WTC11 (cell line): ENCODE measurements at regions not wholly inside any gene's neighbourhood (a gene's known extent, or its start where the extent isn't known, plus 50 kb on each side); places are given as distances from the start of the nearest gene placed in this dataset.

Source experiments
- ATAC-seq: fragments of 200-7000 bp; cut with Tn5 transposase; 2 replicates; pipeline ENCODE4 v1.10.0; 2021; ENCODE audit warnings: mild to moderate bottlenecking, moderate library complexity
- CTCF ChIA-PET: fragments of 300-600 bp; sonication (Branson Sonifier 250); formaldehyde crosslinking; loops from one replicate; lab custom pipeline; 2021; ENCODE audit warnings: antibody characterized with exemption; lab: Charles Lee
- POLR2A ChIA-PET: fragments of 350-600 bp; sonication (Branson Sonifier 250); formaldehyde crosslinking; loops from one replicate; lab custom pipeline; 2021; ENCODE audit warnings: antibody characterized with exemption; lab: Charles Lee
- DNase-seq: peaks from one replicate; pipeline ENCODE4 v3.0.0; 2021; ENCODE audit warnings: low spot score
- H3K27ac Mint-ChIP-seq: 2 replicates; pipeline ENCODE4 v1.8.0; 2021; ENCODE audit warnings: mixed read lengths
- H3K27me3 Mint-ChIP-seq: 2 replicates; pipeline ENCODE4 v1.8.0; 2021; ENCODE audit warnings: low read depth, mild to moderate bottlenecking, moderate library complexity, mixed read lengths
- H3K36me3 Mint-ChIP-seq: 2 replicates; pipeline ENCODE4 v1.8.0; 2021; ENCODE audit warnings: mixed read lengths
- H3K4me1 Mint-ChIP-seq: 2 replicates; pipeline ENCODE4 v1.8.0; 2022; ENCODE audit warnings: mixed read lengths
- H3K4me3 Mint-ChIP-seq: 2 replicates; pipeline ENCODE4 v1.8.0; 2021; ENCODE audit warnings: mild to moderate bottlenecking, moderate library complexity, mixed read lengths
- H3K9me3 Mint-ChIP-seq: 2 replicates; pipeline ENCODE4 v1.8.0; 2021; ENCODE audit warnings: mixed read lengths
- AFF4 ChIP-seq: sonication (generic); formaldehyde crosslinking; IDR thresholded peaks from 2 replicates; pipeline ENCODE4 v1.8.1; 2023; ENCODE audit warnings: mild to moderate bottlenecking, missing genetic modification reagents, borderline replicate concordance
- ARID4B ChIP-seq: sonication (generic); formaldehyde crosslinking; IDR thresholded peaks from 2 replicates; pipeline ENCODE4 v1.8.0; 2023; ENCODE audit warnings: missing genetic modification reagents, mild to moderate bottlenecking, borderline replicate concordance
- ATF1 ChIP-seq: sonication (generic); formaldehyde crosslinking; IDR thresholded peaks from 2 replicates; pipeline ENCODE4 v1.8.1; 2023; ENCODE audit warnings: mild to moderate bottlenecking, moderate library complexity, missing genetic modification reagents
- CREB1 ChIP-seq: sonication (generic); formaldehyde crosslinking; IDR thresholded peaks from 2 replicates; pipeline ENCODE4 v1.8.0; 2023; ENCODE audit warnings: mild to moderate bottlenecking, missing genetic modification reagents
- ELF4 ChIP-seq: sonication (generic); formaldehyde crosslinking; IDR thresholded peaks from 2 replicates; pipeline ENCODE4 v1.8.1; 2022; ENCODE audit warnings: low read depth, mild to moderate bottlenecking, moderate library complexity, missing genetic modification reagents
- IRF1 ChIP-seq: sonication (generic); formaldehyde crosslinking; IDR thresholded peaks from 2 replicates; pipeline ENCODE4 v1.8.0; 2023; ENCODE audit warnings: missing genetic modification reagents
- NFE2L1 ChIP-seq: sonication (generic); formaldehyde crosslinking; IDR thresholded peaks from 2 replicates; pipeline ENCODE4 v1.8.1; 2023; ENCODE audit warnings: missing genetic modification reagents
- NR3C1 ChIP-seq: sonication (generic); formaldehyde crosslinking; conservative IDR thresholded peaks from 2 replicates; pipeline ENCODE4 v1.8.1; 2023; ENCODE audit warnings: low read depth, mild to moderate bottlenecking, missing genetic modification reagents
- PRDM15 ChIP-seq: sonication (generic); formaldehyde crosslinking; IDR thresholded peaks from 2 replicates; pipeline ENCODE4 v1.8.0; 2022; ENCODE audit warnings: missing genetic modification reagents
- PRRX2 ChIP-seq: fragments of 250-450 bp; sonication (Bioruptor Pico); IDR thresholded peaks from 2 replicates; pipeline ENCODE4 v1.8.0; 2021; ENCODE audit warnings: mild to moderate bottlenecking
- SOX15 ChIP-seq: fragments of 250-450 bp; sonication (Bioruptor Pico); IDR thresholded peaks from 2 replicates; pipeline ENCODE4 v1.9.0; 2021; ENCODE audit warnings: mild to moderate bottlenecking
- ZBTB21 ChIP-seq: sonication (generic); formaldehyde crosslinking; IDR thresholded peaks from 2 replicates; pipeline ENCODE4 v1.8.1; 2023; ENCODE audit warnings: mild to moderate bottlenecking, missing genetic modification reagents, borderline replicate concordance
- ZNF138 ChIP-seq: sonication (generic); formaldehyde crosslinking; conservative IDR thresholded peaks from 2 replicates; pipeline ENCODE4 v1.8.1; 2022; ENCODE audit warnings: mild to moderate bottlenecking, moderate library complexity, missing genetic modification reagents
- ZNF317 ChIP-seq: sonication (generic); formaldehyde crosslinking; IDR thresholded peaks from 2 replicates; pipeline ENCODE4 v1.8.1; 2023; ENCODE audit warnings: low read depth, mild to moderate bottlenecking, moderate library complexity, missing genetic modification reagents, borderline replicate concordance
- ZNF532 ChIP-seq: fragments of 250-450 bp; sonication (Bioruptor Pico); IDR thresholded peaks from 2 replicates; pipeline ENCODE4 v1.9.0; 2021; ENCODE audit warnings: mild to moderate bottlenecking, borderline replicate concordance
- ZNF671 ChIP-seq: fragments of 250-450 bp; sonication (Bioruptor Pico); IDR thresholded peaks from 2 replicates; pipeline ENCODE4 v1.8.0; 2021; ENCODE audit warnings: mild to moderate bottlenecking

GRCh38 chr7:7099584-7100014 lies 82.7 kb upstream of the C1GALT1 start (continued):
- TF ChIP-seq AFF4 (CRISPR knock-in tag) (no peak), IRF1 (CRISPR knock-in tag) (no peak), ZBTB21 (CRISPR knock-in tag) (no peak), SOX15 (CRISPR knock-in tag) (no peak), NFE2L1 (CRISPR knock-in tag) (peak; percentile 95), ATF1 (CRISPR knock-in tag) (no peak), ZNF317 (CRISPR knock-in tag) (no peak)

- Mint-ChIP-seq H3K27ac (peak overlapping the region; percentile 91; the same call in 1 of the 2 replicates), H3K4me1 (peaks cover 59% of the 10 kb centered on the region), H3K4me3 (peak overlapping the region; percentile 25; the same call in 1 of the 2 replicates), H3K36me3 (no peaks in the 10 kb centered on the region), H3K27me3 (no peaks in the 10 kb centered on the region; the same call in 1 of the 2 replicates), H3K9me3 (no peaks in the 10 kb centered on the region)
- DNase-seq = peak; percentile 54
- ChIA-PET POLR2A (interaction anchor here (1.4 kb wide), 1 partner anchor 82 kb away, joined by 7 read pairs; the partner anchor contains the start of gene C1GALT1), CTCF (interaction anchor here (1.4 to 1.7 kb wide), 3 partner anchors 109 to 252 kb away, joined by 3 read pairs; no protein-coding TSS in a partner anchor)
- peak; percentile 66 for ATAC-seq
- TF ChIP-seq CREB1 (CRISPR knock-in tag) = no peak
- TF ChIP-seq ARID4B (CRISPR knock-in tag) = no peak
- no peak for TF ChIP-seq ZNF532 (CRISPR knock-in tag)
- TF ChIP-seq PRRX2 (CRISPR knock-in tag) = no peak
- TF ChIP-seq ZNF138 = no peak
- TF ChIP-seq ZNF317 (CRISPR knock-in tag) = peak; percentile 39; the same call in 1 of the 2 replicates
- no peak for TF ChIP-seq ELF4
- no peak for TF ChIP-seq NR3C1 (CRISPR knock-in tag)
- no peak for TF ChIP-seq PRDM15 (CRISPR knock-in tag)
- no peak for TF ChIP-seq ZNF671 (CRISPR knock-in tag)
Observed at GRCh38 chr7:7100432-7100849, 81.9 kb upstream of the C1GALT1 start.
